ENCODE measurements at regions not wholly inside any gene's neighbourhood (a gene's known extent, or its start where the extent isn't known, plus 50 kb on each side); places are given as distances from the start of the nearest gene placed in this dataset.

GRCh38 chr5:38739705-38740045 is 106.1 kb upstream of the OSMR start:
- Histone ChIP-seq H3K4me1 (ENCODE audit: control insufficient read depth in 1 of 2, insufficient read depth in 2 of 2, low read depth in 1 of 2, low read length in 1 of 2) (no peaks in the 10 kb centered on the region), H3K9ac (no peak overlapping the region), H3K4me2 (no peak overlapping the region), H2AFZ (ENCODE audit: low read depth) (no peak overlapping the region), H3K27me3 (ENCODE audit: insufficient read depth) (no peaks in the 10 kb centered on the region), H3F3A (replicated peaks; ENCODE audit: insufficient read depth) (no peaks in the 10 kb centered on the region), H3K27ac (ENCODE audit: low read depth in 2 of 2, low read length in 1 of 2) (no peak overlapping the region), H3K4me3 (ENCODE audit: low read depth in 2 of 2, low read length in 1 of 2) (no peak overlapping the region), H3K36me3 (replicated peaks in 1 of 2; ENCODE audit: control insufficient read depth in 1 of 2, insufficient read depth in 2 of 2, low read length in 1 of 2) (no peaks in the 10 kb centered on the region), H4K20me1 (ENCODE audit: insufficient read depth) (no peaks in the 10 kb centered on the region), H3K79me2 (ENCODE audit: insufficient read depth) (no peaks in the 10 kb centered on the region), H3K9me3 (0 out of 2 replicates have a peak, but pooled peaks cover 8% of the 10 kb centered on the region), H3K9me2 (no peaks in the 10 kb centered on the region)
- POLR2A ChIA-PET = no interaction called here
- TF ChIP-seq MEF2A (IDR thresholded peaks at IDR 0.05; ENCODE audit: borderline replicate concordance, low read depth) (no peak), RCOR1 (IDR thresholded peaks at IDR 0.05; ENCODE audit: low read length) (no peak), NFIC (IDR thresholded peaks at IDR 0.05; ENCODE audit: borderline replicate concordance) (no peak), CTCF (IDR thresholded peaks at IDR 0.05) (no peak)
- TF ChIP-seq, protein P1, sequence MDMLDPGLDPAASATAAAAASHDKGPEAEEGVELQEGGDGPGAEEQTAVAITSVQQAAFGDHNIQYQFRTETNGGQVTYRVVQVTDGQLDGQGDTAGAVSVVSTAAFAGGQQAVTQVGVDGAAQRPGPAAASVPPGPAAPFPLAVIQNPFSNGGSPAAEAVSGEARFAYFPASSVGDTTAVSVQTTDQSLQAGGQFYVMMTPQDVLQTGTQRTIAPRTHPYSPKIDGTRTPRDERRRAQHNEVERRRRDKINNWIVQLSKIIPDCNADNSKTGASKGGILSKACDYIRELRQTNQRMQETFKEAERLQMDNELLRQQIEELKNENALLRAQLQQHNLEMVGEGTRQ (IDR thresholded peaks at IDR 0.05; ENCODE audit: borderline replicate concordance, low read depth, low read length) = no peak
- TF ChIP-seq, protein P2, sequence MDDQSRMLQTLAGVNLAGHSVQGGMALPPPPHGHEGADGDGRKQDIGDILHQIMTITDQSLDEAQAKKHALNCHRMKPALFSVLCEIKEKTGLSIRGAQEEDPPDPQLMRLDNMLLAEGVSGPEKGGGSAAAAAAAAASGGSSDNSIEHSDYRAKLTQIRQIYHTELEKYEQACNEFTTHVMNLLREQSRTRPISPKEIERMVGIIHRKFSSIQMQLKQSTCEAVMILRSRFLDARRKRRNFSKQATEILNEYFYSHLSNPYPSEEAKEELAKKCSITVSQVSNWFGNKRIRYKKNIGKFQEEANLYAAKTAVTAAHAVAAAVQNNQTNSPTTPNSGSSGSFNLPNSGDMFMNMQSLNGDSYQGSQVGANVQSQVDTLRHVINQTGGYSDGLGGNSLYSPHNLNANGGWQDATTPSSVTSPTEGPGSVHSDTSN (IDR thresholded peaks at IDR 0.05) = no peak
- WGBS (ENCODE audit: low lambda C conversion rate) = 78% methylated on average over 1 of the region's 1 CpG
- CTCF ChIA-PET = interaction anchor here (1.4 kb wide), 1 partner anchor 70 kb away, joined by 5 read pairs; no protein-coding TSS in a partner anchor
- no peak for DNase-seq

DNA sequence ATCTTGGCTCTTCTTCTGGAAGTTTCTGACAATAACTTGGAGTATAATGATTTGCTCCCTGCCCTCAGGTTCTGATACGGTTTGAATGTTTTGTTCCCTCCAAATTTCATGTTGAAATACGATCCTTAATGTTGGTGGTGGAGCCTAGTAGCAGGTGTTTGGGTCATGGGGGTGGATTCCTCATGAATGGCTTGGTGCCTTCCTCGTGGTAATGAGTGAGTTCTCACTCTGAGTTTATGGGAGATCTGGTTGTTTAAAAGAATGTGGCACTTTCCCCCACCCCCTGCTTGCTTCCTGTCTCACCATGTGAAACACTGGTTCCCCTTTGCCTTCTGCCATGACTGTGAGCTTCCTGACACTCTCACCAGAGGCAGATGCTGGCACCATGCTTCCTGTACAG is 103.0 kb upstream of the OSMR start:
- Histone ChIP-seq H3F3A (replicated peaks; ENCODE audit: insufficient read depth) (no peaks in the 10 kb centered on the region), H3K9ac (no peak overlapping the region), H3K4me2 (no peak overlapping the region), H3K27ac (ENCODE audit: low read depth in 2 of 2, low read length in 1 of 2) (no peak overlapping the region), H3K9me3 (0 out of 2 replicates have a peak, but pooled peaks cover 8% of the 10 kb centered on the region), H2AFZ (ENCODE audit: low read depth) (no peak overlapping the region), H3K4me3 (ENCODE audit: low read depth in 2 of 2, low read length in 1 of 2) (no peak overlapping the region), H3K4me1 (ENCODE audit: control insufficient read depth in 1 of 2, insufficient read depth in 2 of 2, low read depth in 1 of 2, low read length in 1 of 2) (no peaks in the 10 kb centered on the region), H4K20me1 (ENCODE audit: insufficient read depth) (no peaks in the 10 kb centered on the region), H3K27me3 (ENCODE audit: insufficient read depth) (no peaks in the 10 kb centered on the region), H3K9me2 (no peaks in the 10 kb centered on the region), H3K36me3 (replicated peaks in 1 of 2; ENCODE audit: control insufficient read depth in 1 of 2, insufficient read depth in 2 of 2, low read length in 1 of 2) (no peaks in the 10 kb centered on the region), H3K79me2 (ENCODE audit: insufficient read depth) (no peaks in the 10 kb centered on the region)
- POLR2A ChIA-PET = no interaction called here
- CTCF ChIA-PET = no interaction called here
- WGBS (ENCODE audit: low lambda C conversion rate) = 20% methylated on average over 3 of the region's 3 CpGs
- no peak for DNase-seq
- TF ChIP-seq CTCF (IDR thresholded peaks at IDR 0.05) = no peak
- TF ChIP-seq REST (IDR thresholded peaks at IDR 0.05; ENCODE audit: low read depth, low read length) = no peak
- TF ChIP-seq ELF1 (IDR thresholded peaks at IDR 0.05) = no peak
- no peak for TF ChIP-seq EP300 (IDR thresholded peaks at IDR 0.05; ENCODE audit: borderline replicate concordance in 1 of 2, low read depth in 1 of 2, low read length in 1 of 2)
- TF ChIP-seq NFIC (IDR thresholded peaks at IDR 0.05; ENCODE audit: borderline replicate concordance) = no peak
- TF ChIP-seq RCOR1 (IDR thresholded peaks at IDR 0.05; ENCODE audit: low read length) = no peak
- no peak for TF ChIP-seq GATA2 (CRISPR knock-in tag; IDR thresholded peaks at IDR 0.05)
- TF ChIP-seq FOXM1 (IDR thresholded peaks at IDR 0.05; ENCODE audit: low read depth) = no peak
- TF ChIP-seq TAF1 (IDR thresholded peaks at IDR 0.05; ENCODE audit: borderline replicate concordance, low read depth, low read length) = no peak
- TF ChIP-seq MXI1 (IDR thresholded peaks at IDR 0.05; ENCODE audit: low read depth, low read length) = no peak
- TF ChIP-seq EZH2phosphoT487 (IDR thresholded peaks at IDR 0.05; ENCODE audit: borderline replicate concordance, low read depth) = no peak
- TF ChIP-seq, protein P3, sequence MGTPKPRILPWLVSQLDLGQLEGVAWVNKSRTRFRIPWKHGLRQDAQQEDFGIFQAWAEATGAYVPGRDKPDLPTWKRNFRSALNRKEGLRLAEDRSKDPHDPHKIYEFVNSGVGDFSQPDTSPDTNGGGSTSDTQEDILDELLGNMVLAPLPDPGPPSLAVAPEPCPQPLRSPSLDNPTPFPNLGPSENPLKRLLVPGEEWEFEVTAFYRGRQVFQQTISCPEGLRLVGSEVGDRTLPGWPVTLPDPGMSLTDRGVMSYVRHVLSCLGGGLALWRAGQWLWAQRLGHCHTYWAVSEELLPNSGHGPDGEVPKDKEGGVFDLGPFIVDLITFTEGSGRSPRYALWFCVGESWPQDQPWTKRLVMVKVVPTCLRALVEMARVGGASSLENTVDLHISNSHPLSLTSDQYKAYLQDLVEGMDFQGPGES (IDR thresholded peaks at IDR 0.05; ENCODE audit: low read depth, low read length) = no peak

All from SK-N-SH (cell line).